ENCODE measurements at regions not wholly inside any gene's neighbourhood (a gene's known extent, or its start where the extent isn't known, plus 50 kb on each side); places are given as distances from the start of the nearest gene placed in this dataset.
A peak's percentile ranks its signal among the peaks of the same experiment; 100 is the strongest.
"Not testable (repeated sequence)": the region's sequence is repeated elsewhere in the genome, so short reads cannot be mapped to it uniquely, and the experiment has no call there.

DNA sequence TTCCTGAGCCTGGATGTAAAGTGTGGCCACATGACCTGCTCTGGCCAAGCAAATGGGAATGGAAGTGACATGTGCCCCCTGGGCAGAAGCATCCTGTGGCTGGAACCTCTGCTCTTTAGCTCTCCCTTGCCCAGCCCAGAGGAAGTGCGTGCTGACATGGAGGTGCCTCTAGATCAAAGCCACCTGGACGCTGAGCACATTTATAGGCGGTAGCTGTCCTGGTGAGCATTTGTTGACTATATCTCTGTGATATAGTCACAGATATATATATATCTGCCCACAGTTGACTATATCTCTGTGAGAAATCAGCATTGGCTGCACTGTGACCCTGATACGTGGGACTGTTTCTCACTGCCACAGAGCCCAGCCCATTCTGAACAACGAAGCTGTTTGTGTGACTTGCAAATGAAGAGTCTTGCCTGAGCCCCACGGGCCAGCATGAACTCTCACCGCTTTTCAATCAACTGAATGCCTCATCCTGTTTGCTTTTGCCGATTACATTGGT is 118.8 kb downstream of the C16orf95 start:
- no peak for DNase-seq

DNA sequence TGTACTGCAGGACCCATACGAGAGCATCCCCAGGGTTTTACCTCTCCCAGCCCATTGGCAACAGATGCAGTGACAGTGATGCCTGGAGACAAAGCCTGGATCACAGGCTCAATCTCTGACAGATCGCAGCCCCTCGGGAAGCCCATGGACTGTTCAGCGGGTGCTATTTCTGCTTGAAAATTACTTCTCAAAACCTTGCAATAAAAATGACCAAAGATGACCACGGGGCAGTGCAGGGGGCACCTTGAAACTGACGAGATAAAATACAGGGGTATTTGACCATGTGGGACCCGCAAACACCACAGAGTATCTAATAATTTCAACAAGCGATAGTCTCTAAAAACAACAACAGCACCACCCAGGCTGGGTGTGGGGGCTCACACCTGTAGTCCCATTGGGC is 118.3 kb downstream of the C16orf95 start:
- no peak for DNase-seq

DNA sequence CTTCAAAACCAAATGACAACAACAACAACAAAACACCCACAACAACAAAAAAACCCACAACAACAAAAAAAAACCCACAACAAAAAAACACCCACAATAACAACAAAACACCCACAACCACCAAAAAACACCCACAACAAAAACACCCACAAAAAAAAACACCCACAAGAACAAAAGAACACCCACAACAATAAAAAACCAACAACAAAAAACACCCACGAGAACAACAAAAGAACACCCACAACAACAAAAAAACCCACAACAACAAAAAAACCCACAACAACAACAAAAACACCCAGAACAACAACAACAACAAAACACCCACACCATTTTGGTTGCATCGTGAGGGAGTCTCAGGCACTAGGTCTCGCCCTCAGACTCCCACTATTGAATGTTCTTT is 117.8 kb downstream of the C16orf95 start:
- DNase-seq: no peak

DNA sequence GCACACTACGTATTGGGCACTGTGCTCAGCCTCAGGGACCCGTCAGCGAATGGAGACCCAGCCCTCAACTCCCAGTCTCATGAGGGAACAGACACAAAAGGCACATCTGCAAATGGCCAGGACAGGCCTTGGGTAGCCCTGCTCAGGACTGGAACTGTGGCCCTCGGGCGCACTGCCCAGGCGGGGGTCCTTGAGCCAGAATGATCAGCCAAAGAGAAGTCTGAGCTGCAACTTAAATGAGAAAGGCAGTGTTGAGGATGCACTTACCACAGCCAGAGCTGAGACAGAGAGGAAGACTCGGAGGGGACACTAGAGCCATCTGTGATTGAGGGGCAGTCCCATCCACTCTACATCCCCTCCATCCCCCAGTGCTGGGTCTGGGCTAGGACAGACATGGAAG is 117.3 kb downstream of the C16orf95 start:
- no peak for DNase-seq

DNA sequence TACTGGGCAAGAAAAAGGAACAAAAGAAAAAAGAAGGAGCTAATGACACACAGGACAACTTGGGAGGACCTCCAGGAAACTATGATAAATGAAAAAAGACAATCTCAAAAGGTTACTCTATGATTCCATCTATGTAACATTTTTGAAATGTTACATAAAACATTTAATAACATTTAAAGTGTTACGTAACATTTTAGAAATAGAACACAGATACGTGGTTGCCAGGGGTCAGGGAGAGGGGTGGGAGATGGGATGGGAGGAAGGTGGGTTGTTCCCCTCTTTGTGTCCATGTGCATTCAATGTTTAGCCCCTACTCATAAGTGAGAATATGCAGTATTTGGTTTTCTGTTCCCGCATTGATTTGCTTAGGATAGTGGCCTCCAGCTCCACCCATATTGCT is 116.6 kb downstream of the C16orf95 start:
- DNase-seq: no peak

DNA sequence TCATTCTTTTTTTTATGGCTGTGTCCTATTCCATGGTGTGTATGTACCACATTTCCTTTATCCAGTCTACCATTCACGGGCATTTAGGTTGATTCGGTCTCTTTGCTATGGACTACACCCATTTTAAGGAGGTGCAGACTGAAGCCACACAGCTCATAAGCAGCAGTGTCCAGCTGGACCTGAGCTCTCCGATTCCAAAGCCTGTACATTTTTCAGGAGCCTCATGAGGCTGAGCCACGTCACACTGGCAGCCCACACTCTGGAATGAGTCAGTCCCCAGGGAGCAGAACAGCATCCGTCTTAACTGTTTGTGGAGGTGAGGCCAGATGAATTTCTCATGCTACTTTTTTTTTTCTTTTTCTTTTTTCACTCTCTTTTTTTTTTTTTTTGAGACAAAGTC is 116.1 kb downstream of the C16orf95 start:
- DNase-seq: no peak

DNA sequence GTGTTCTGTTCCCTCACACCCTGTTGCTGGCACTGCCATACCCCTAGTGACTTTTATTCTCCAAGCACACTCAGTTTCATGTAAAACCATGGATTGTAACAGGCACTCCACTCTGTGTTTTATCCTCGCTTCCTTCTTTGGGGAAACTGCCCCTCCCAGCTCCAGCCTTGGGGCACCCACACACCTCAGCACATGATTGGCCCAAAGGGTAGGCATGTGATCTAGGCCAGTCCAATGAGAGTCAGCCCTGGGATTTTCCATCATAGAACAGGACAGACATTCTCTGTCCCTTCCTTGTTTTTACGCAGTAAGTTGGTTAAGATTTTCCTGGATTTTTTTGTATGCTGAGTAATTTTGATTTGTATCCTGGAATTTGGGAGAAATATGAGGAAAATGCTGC is 115.4 kb downstream of the C16orf95 start:
- DNase-seq: no peak

DNA sequence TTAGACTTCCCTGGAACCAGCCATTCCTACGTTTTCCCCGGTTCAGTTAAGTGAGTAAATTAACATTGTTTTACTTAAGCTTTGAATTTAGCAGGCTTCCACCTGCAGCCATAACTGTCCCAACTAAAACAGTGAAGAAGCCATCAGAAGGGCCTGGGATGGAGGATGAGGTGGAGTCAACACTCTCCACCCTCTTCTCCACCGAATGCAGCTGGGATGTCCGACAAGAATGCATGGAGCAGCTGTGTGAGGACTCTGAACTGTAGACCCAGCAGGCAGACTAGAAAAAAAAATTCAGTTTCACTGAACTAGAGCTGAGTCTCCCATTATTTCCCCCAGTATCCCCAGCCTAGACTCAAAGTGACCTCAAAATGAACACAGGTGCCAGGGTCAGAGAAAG is 114.8 kb downstream of the C16orf95 start:
- DNase-seq: no peak

DNA sequence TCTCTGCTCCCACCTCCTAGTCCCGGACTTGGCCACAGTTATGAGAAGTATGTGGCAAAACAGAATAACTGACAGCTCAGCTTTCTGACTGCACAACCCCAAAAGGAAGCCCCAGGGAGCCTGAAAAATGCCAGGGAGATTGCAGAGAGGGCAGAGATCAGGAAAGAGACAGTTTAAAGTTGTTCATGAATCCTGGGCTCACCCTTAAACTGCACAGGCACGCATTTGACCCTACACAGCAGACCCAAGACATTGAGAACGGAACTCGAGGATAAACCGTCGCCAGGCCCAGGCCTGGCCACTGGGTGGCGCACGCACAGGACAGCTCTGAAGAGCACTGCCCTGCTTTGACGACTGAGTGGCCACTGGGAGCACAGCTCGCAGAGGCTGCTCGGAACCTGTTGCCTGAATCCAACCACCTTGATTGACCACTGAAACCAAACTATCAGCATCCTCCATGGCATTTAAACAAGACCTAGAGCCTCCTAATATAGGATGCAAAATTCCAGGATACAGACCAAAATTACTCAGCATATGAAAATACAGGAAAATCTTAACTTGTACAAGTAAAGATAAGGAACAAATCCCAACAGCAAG is 114.0 kb downstream of the C16orf95 start:
- peak; percentile 17 to 28 for DNase-seq

DNA sequence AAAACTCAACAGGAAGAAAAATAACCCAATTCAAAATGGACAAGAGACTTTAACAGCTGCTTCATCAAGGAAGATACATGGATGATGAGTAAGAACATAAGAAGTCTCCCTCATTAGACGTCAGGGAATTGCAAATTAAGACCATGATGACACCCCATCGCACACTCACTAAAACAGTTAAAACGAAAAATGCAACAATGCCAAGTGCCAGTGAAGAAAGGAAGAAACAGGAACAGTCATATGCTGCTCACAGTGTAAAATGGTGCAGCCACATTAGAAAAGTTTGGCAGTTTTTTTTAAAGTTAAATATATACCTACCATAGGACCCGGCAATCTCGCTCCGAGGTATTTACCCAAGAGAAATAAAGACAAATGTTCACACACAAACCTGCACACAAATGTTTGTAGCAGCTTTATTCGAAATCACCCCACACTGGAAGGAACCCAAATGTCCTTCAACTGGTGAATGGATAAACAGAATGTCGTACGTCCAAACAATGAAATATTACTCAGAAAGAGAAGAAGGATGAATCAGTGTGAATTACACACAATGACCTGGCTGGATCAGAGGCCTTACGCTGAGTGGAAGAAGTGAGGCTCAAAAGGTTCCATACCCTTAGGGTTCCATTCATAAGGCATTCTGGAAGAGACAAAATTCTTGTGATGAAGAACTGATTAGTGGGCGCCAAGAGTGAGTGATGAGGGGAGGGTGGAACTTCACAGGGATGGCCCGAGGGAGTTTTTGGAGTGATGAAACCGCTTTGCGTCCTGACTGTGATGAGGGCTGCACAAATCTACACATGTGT is 110.3 kb downstream of the C16orf95 start:
- DNase-seq: no peak

DNA sequence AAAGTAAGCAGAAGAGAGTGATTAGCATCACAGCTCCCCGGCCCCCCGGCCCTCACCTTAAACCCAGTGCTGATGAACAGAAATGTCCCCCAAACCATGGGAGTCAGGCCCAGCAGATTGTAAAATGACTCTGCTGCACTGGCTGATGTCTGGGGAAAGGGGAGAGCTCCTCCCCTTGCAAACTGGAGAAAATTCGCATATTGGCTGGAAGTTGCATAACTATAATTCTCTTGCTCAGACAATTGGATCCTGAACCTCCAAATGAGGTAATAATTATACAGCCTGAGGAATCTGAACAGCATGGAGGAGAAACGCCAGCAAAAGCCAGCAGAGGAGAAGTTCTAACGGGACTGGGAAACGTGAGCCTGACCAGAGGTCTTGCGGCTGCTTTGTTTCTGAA is 109.7 kb downstream of the C16orf95 start:
- no peak for DNase-seq

DNA sequence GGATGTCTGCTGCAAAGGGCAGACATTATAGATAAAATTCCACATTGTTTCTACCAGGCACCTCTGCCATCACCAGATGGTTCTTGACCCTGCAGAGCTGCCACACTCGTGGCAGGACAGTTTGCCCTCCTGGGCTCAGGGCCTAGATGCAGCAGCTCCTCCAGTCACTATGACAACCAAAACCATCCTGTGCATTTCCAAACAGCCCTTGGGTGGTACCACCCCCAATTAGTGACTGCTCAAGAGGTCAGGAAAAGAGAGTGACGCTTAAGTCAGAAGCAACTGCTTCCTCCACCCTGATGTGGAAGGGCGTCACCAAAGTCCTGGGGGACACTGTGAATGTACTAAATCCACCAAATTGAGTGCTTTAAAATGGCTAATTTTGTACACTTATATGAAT is 109.2 kb downstream of the C16orf95 start:
- DNase-seq: no peak

DNA sequence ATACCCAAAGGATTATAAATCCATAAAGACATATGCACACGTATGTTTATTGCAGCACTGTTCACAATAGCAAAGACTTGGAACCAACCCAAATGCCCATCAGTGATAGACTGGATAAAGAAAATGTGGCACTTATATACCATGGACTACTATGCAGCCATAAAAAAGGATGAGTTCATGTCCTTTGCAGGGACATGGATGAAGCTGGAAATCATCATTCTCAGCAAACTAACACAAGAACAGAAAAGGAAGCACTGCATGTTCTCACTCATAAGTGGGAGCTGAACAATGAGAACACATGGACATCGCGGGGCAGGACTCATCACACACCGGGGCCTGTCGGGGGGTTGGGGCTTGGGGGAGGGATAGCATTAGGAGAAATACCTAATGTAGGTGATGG is 108.2 kb downstream of the C16orf95 start:
- not testable (repeated sequence) for DNase-seq

DNA sequence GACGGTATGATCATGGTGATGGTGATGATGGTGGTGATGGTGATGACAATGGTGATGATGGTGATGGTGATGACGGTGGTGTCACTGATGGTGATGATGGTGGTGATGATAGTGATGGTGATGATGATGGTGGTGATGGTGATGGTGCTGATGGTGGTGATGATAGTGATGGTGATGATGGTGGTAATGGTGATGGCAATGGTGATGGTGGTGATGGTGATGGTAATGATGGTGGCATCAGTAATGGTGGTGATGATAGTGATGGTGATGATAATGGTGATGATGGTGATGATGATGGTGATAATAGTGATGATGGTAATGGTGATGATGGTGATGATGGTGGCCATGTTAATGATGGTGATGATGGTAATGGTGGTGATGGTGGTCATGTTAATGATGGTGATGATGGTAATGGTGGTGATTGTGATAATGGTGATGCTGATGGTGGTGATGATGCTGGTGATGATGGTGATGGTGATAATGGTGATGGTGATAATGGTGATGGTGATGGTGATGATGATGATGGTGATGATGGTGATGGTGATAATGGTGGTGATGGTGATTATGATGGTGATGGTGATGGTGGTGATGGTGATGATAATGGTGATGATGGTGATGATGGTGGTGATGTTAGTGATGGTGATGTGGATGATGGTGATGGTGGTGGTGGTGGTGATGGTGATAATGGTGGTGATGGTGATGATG is 107.2 kb downstream of the C16orf95 start:
- no peak for DNase-seq

DNA sequence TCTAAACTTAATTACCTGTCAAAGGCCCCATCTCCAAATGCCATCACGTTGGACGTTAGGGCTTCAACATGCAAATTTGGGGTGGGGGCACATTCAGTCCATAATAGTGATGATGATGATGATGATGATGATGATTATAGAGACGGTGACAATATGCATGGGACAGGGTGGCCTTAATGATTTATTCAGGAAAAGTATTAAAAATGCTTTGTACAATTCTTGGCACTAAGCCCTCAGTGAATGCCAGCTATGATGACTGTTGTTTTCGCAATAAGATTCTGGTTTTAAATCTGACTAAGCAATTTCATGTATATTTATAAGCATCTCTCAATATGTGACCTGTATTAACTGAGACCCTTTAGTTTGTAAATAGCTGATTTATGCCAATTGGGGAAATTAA is 106.3 kb downstream of the C16orf95 start:
- DNase-seq: no peak

DNA sequence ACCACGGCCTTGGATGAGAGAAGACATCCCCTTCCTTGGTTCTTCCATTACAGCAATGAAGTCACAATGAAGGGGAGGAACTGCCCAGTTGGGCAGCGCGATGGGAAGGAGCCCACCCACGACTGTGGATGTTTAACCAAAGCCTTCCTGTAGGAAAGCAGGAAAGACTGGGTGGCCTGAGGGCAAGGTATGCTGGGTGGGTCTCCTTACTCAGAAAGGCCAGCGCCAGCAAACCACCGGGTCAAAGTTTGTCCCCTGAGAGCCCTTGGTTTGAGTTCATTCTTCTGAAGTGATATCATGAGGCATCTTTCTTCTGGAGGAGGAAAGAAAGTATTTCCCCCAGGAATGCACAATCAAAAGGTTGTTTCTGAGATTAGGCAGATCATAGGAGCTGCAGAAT is 105.2 kb downstream of the C16orf95 start:
- DNase-seq: no peak

DNA sequence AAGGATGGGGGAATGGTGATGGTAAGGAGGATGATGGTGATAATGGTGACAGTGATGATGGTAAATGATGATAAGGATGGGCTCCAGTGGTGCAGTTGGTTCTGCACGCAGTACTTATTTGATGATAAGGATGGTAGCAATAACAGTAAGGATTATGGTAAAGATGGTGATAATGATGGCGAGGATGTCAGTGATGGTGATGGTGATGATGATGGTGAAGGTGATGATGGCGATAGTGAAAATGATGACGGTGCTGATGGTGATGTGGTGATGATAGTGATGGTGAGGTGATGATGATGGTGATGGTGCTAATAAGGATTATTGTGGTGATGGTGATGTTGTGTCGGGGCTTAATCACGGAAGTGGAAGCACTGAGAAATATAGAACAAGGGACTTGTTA is 103.7 kb downstream of the C16orf95 start:
- DNase-seq: no peak

DNA sequence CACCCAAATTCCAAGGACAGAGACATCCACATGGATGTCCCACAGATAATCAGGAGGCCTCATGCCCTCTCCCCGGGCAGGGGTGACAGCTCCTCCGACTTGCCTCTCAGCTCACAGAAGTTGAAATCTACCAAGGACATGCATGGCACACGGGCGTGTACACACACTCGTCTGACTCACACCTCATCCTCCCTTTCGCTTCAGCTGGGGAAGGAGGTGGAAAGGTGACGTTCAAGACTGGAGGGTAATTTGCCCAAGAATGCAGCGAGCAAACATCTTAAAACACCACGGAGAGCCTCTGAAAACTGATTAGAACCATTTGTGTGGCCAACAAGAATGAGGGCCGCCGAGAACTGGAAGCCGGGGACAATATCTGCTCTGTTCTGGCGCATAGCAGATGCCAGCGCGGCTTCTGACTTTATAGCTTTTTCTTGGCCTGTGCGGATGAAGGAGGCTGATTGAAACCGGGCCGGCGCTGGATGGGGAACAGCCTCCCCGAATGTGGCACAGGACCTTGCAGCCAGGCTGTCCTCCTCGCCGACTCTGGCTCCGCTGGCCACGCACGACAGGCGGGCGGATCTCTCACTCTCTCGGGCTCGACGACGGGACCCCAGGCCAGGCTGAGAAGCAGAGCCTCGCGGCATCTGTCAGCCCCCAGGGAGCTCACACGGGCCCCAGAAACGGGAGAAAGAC is 100.9 kb downstream of the C16orf95 start:
- no peak for DNase-seq

DNA sequence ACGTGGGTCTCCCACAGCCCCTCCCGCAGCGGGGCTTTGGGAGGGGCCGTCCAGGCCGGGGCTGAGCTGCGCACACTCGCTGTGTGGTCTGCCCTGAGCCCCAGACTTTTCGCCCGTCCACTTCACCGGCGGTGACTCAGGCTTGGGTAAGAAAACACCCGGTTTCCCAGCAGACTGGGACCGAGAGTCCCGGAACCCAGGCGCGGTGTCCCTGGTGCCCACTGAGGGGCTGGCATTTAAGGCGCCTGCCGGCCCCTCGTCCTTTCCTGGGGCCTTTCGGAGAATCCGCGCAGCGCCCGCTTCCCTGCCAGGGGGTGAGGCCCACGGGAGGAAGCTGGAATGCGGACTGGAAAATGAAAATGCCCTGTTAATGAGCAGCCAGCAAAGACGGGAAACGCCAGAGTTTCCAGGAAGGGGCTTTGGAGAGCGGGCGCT is 100.3 kb downstream of the C16orf95 start:
- no peak for DNase-seq

DNA sequence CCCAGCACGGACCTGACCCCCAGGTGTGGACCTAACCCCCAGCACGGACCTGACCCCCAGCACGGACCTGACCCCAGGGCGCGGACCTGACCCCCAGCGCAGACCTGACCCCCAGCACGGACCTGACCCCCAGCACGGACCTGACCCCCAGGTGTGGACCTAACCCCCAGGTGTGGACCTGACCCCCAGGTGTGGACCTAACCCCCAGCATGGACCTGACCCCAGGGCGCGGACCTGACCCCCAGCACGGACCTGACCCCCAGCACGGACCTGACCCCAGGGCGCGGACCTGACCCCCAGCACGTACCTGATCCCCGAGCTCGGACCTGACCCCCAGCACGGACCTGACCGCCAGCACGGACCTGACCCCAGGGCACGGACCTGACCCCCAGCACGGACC is 99.4 kb downstream of the C16orf95 start:
- not testable (repeated sequence) for DNase-seq

DNA sequence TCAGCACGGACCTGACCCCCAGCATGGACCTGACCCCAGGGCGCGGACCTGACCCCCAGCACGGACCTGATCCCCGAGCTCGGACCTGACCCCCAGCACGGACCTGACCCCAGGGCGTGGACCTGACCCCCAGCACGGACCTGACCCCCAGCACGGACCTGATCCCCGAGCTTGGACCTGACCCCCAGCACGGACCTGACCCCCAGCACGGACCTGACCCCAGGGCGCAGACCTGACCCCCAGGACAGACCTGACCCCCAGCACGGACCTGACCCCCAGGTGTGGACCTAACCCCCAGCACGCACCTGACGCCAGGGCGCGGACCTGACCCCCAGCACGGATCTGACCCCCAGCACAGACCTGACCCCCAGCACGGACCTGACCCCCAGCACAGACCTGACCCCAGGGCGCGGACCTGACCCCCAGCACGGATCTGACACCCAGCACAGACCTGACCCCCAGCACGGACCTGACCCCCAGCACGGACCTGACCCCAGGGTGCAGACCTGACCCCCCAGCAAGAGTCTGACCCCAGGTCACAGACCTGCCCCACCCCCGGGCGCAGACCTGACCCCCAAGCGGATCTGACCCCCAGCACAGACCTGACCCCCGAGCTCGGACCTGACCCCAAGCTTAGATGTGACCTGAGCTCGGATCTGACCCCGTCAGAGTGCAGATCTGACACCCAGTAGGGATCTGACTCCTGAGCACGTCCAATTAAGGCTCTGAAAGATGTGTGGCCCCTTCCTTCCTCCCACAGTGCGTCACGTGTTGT is 98.7 kb downstream of the C16orf95 start:
- DNase-seq: no peak

DNA sequence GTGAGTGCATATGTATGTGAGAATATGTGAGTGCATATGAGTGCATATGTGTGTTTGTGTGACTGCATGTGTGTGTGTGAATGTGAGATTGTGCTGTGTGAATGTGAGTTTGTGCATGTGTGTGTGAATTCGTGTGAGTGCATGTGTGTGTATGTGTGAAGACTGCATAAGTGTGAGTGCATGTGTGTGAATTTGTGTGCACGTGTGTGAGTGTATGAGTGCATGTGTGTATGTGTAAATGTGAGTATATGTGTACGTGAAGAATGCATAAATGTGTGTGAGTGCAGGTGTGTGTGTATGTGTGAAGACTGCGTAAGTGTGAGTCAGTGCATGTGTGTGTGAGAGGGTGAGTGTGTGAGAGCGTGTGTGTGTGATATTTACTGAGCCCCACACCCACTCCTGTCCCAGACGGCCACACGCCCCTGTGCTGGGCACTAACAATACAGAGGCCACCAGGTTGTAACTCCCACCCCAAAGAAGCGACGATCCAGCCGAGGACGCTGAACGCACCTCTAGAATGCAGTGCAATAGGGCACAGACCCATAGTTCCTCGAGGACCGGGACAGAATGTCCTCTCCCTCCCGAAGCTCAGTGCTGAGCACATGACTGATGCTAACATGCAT is 97.8 kb downstream of the C16orf95 start:
- no peak for DNase-seq

Data from CD4-positive, alpha-beta T cell treated with Interferon alpha-2 for 1 hour (primary cell).